K562 (cell line): ENCODE measurements at regions not wholly inside any gene's neighbourhood (a gene's known extent, or its start where the extent isn't known, plus 50 kb on each side); places are given as distances from the start of the nearest gene placed in this dataset.
A peak's percentile ranks its signal among the peaks of the same experiment; 100 is the strongest.

Experiments
- ARID1B ChIP-seq: fragments of 450-650 bp; IDR thresholded peaks from 2 replicates; pipeline ENCODE4 v1.6.1; 2016; ENCODE audit warnings: antibody characterized with exemption, mild to moderate bottlenecking, inconsistent platforms
- ARID4B ChIP-seq: sonication (generic); formaldehyde crosslinking; IDR thresholded peaks from 2 replicates; pipeline ENCODE4 v1.8.0; 2022; ENCODE audit warnings: mild to moderate bottlenecking, missing genetic modification reagents
- CHD4 ChIP-seq: fragments of 200-600 bp; sonication (generic); IDR thresholded peaks from 3 replicates; pipeline ENCODE4 v1.6.1; 2012; ENCODE audit warnings: low read depth, mild to moderate bottlenecking, mixed read lengths, low read length, inconsistent platforms; ENCODE audit not compliant: insufficient read depth, insufficient replicate concordance, poor library complexity, severe bottlenecking
- DEAF1 ChIP-seq: fragments of 450-650 bp; formaldehyde crosslinking; IDR thresholded peaks from 2 replicates; pipeline ENCODE4 v1.4.0; 2020; ENCODE audit warnings: mild to moderate bottlenecking, moderate library complexity
- EHMT2 ChIP-seq: fragments of 450-650 bp; IDR thresholded peaks from 2 replicates; pipeline ENCODE4 v1.6.1; 2018; ENCODE audit warnings: antibody characterized with exemption
- HDAC2 ChIP-seq: fragments of 450-650 bp; IDR thresholded peaks from 2 replicates; pipeline ENCODE4 v1.6.1; 2016; ENCODE audit warnings: mild to moderate bottlenecking
- MCM3 ChIP-seq: fragments of 450-650 bp; IDR thresholded peaks from 2 replicates; pipeline ENCODE4 v1.6.1; 2016
- TEAD1 ChIP-seq, 2 experiments: fragments of 450-650 bp in 1 of 2; sonication (generic) in 1 of 2; formaldehyde crosslinking; IDR thresholded peaks; 2 replicates each; pipeline versions ENCODE4 v1.4.0 to v1.8.0; 2020 to 2022; ENCODE audit warnings: mild to moderate bottlenecking in 2 of 2, missing genetic modification reagents in 1 of 2
- THAP12 ChIP-seq: fragments of 250-450 bp; sonication (Bioruptor Pico); IDR thresholded peaks from 2 replicates; pipeline ENCODE4 v1.9.0; 2021; ENCODE audit warnings: mild to moderate bottlenecking, inconsistent platforms
- XRCC5 ChIP-seq: fragments of 200-400 bp; formaldehyde crosslinking; IDR thresholded peaks from 2 replicates; pipeline ENCODE4 v1.6.1; 2017; ENCODE audit warnings: low read depth, mild to moderate bottlenecking, low read length
- ZHX1 ChIP-seq: fragments of 150-350 bp; conservative IDR thresholded peaks from 2 replicates; pipeline ENCODE4 v1.6.1; 2014; ENCODE audit warnings: low read length
- ZNF197 ChIP-seq: fragments of 200-800 bp; sonication (Bioruptor generic); IDR thresholded peaks from 2 replicates; pipeline ENCODE4 v1.6.1; 2016; ENCODE audit warnings: low read depth, missing genetic modification characterization, missing compliant biosample characterization
- ZNF561 ChIP-seq: fragments of 450-650 bp; formaldehyde crosslinking; conservative IDR thresholded peaks from 2 replicates; pipeline ENCODE4 v1.4.0; 2020; ENCODE audit warnings: mild to moderate bottlenecking, moderate library complexity

GRCh38 chr7:106552645-106553445, 108.1 kb downstream of the CCDC71L start (continued):
- TF ChIP-seq CHD4 (peak; percentile 46), THAP12 (CRISPR knock-in tag) (no peak), ZNF561 (CRISPR knock-in tag) (no peak), XRCC5 (no peak), TEAD1 (CRISPR knock-in tag; IDR thresholded peaks at IDR 0.05) (no peak), EHMT2 (peak; percentile 37; the same call in 1 of the 2 replicates), ARID4B (CRISPR knock-in tag) (no peak), DEAF1 (CRISPR knock-in tag) (peak; percentile 36; the same call in 1 of the 2 replicates), HDAC2 (no peak), ZNF197 (CRISPR knock-in tag) (no peak), MCM3 (no peak), ZHX1 (no peak), ARID1B (peak; percentile 31; the same call in 1 of the 2 replicates)
